A673 (cell line): ENCODE measurements at regions not wholly inside any gene's neighbourhood (a gene's known extent, or its start where the extent isn't known, plus 50 kb on each side); places are given as distances from the start of the nearest gene placed in this dataset.

ENCODE experiments used
- BruUV-seq: library from RNA; stranded (reverse); fragments of 400-500 nt; replicated peaks from 2 replicates; lab custom pipeline; 2021; lab: Mats Ljungman, UMichigan
- CTCF ChIA-PET: fragments of 300-600 bp; sonication (Branson Sonifier 250); formaldehyde crosslinking; loops from one replicate; lab custom pipeline; 2022; ENCODE audit warnings: antibody characterized with exemption; lab: Charles Lee
- POLR2A ChIA-PET: fragments of 300-600 bp; sonication (Branson Sonifier 250); formaldehyde crosslinking; loops from one replicate; lab custom pipeline; 2022; ENCODE audit warnings: antibody characterized with exemption; ENCODE audit not compliant: low non-redundant PET; lab: Charles Lee
- DNase-seq: peaks from one replicate; pipeline ENCODE4 v3.0.0-alpha.2; 2015; ENCODE audit warnings: low spot score
- H3K27ac ChIP-seq: fragments of 200-600 bp; sonication (generic); 2 replicates; pipeline ENCODE4 v1.5.1; 2016; ENCODE audit warnings: mixed run types, low read depth, mild to moderate bottlenecking, mixed read lengths, antibody characterized with exemption, low read length; ENCODE audit not compliant: poor library complexity, severe bottlenecking
- H3K27me3 ChIP-seq: fragments of 200-600 bp; sonication (generic); replicated peaks from 2 replicates; pipeline ENCODE4 v1.6.1; 2017; ENCODE audit warnings: mixed run types, low read depth, mild to moderate bottlenecking, mixed read lengths, antibody characterized with exemption, low read length; ENCODE audit not compliant: insufficient read depth, poor library complexity
- H3K36me3 ChIP-seq: fragments of 200-600 bp; sonication (generic); 2 replicates; pipeline ENCODE4 v1.6.1; 2016; ENCODE audit warnings: mixed run types, mild to moderate bottlenecking, mixed read lengths, antibody characterized with exemption, low read length; ENCODE audit not compliant: insufficient read depth, poor library complexity, severe bottlenecking
- H3K4me1 ChIP-seq: fragments of 200-600 bp; sonication (generic); 2 replicates; pipeline ENCODE4 v1.6.1; 2017; ENCODE audit warnings: mixed run types, mild to moderate bottlenecking, mixed read lengths, antibody characterized with exemption, low read length; ENCODE audit not compliant: insufficient read depth, poor library complexity, severe bottlenecking
- H3K4me3 ChIP-seq: fragments of 200-600 bp; sonication (generic); 2 replicates; pipeline ENCODE4 v1.5.1; 2016; ENCODE audit warnings: low read depth, mixed run types, mild to moderate bottlenecking, mixed read lengths, low read length; ENCODE audit not compliant: poor library complexity, severe bottlenecking
- H3K9me3 ChIP-seq: fragments of 200-600 bp; sonication (generic); 2 replicates; pipeline ENCODE4 v1.6.1; 2016; ENCODE audit warnings: mixed run types, low read depth, mild to moderate bottlenecking, mixed read lengths, antibody characterized with exemption, low read length; ENCODE audit not compliant: poor library complexity, severe bottlenecking
- EZH2 ChIP-seq: fragments of 200-600 bp; sonication (generic); IDR thresholded peaks from 2 replicates; pipeline ENCODE4 v1.6.1; 2017; ENCODE audit warnings: borderline replicate concordance, low read depth, mild to moderate bottlenecking, mixed read lengths, antibody characterized with exemption, low read length; ENCODE audit not compliant: poor library complexity, severe bottlenecking
- intact Hi-C: fragments of 100-400 bp; cut with micrococcal nuclease; formaldehyde crosslinking; loops from one replicate; pipeline ENCODE4 v1.10.0; 2022; ENCODE audit not compliant: unreplicated experiment
- TF ChIP-seq, protein P1 (sequence below): fragments of 300-800, 200-600 bp; sonication (generic); conservative IDR thresholded peaks from 2 replicates; pipeline ENCODE4 v1.5.1; 2017; ENCODE audit warnings: low read depth, mild to moderate bottlenecking, antibody characterized with exemption, low read length, moderate library complexity, mixed read lengths

DNA sequence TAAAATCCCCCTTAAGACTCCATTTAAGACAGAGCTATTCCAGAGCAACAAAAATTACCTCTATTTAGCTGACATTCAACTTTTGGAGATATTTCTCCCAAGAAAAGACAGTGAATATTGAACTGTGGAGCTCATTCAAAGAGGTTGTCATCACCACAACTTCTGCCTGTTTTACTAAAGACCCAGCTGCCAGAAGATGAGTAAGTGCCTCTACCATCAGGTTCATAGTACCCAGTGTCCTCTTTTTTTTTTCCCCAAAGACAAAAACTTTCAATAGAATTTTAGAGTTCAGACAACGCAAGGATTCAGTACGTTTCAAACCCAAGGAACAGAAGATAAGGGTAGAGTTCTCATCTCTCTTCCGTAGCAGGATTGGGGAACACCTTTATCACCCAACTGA, 461.3 kb downstream of the BCAT1 start:
- DNase-seq = no peak
- intact Hi-C loops = no loop called here
- Histone ChIP-seq H3K36me3 (no peaks in the 10 kb centered on the region), H3K4me3 (no peak overlapping the region), H3K4me1 (peaks cover 7% of the 10 kb centered on the region), H3K27me3 (no peaks in the 10 kb centered on the region), H3K27ac (no peak overlapping the region), H3K9me3 (no peaks in the 10 kb centered on the region)
- BruUV-seq = no TSS peak
- POLR2A ChIA-PET = no interaction called here
- CTCF ChIA-PET = no interaction called here
- TF ChIP-seq, protein P1, sequence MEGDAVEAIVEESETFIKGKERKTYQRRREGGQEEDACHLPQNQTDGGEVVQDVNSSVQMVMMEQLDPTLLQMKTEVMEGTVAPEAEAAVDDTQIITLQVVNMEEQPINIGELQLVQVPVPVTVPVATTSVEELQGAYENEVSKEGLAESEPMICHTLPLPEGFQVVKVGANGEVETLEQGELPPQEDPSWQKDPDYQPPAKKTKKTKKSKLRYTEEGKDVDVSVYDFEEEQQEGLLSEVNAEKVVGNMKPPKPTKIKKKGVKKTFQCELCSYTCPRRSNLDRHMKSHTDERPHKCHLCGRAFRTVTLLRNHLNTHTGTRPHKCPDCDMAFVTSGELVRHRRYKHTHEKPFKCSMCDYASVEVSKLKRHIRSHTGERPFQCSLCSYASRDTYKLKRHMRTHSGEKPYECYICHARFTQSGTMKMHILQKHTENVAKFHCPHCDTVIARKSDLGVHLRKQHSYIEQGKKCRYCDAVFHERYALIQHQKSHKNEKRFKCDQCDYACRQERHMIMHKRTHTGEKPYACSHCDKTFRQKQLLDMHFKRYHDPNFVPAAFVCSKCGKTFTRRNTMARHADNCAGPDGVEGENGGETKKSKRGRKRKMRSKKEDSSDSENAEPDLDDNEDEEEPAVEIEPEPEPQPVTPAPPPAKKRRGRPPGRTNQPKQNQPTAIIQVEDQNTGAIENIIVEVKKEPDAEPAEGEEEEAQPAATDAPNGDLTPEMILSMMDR = no peak
- TF ChIP-seq EZH2 = no peak

DNA sequence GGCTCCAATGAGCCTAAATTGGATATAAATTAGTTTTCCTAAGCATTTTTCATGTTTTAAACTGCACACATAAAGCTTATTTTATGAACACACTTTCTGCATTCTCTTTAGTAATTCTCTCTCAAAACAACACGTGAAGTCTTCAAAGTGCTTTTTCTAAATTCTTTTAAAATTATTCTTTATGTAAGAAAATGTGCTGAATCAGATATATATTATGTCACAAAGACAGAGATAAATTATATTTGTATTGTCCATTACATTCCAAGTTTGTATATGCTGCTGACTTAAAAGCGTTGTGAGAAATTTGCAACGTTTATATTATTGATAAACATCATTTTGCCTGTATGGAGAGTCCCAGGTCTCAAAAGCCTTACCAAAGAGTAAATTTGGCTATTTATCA, 465.2 kb downstream of the BCAT1 start:
- intact Hi-C loops = no loop called here
- no peak for DNase-seq
- Histone ChIP-seq H3K4me1 (peaks cover 7% of the 10 kb centered on the region), H3K27me3 (no peaks in the 10 kb centered on the region), H3K36me3 (no peaks in the 10 kb centered on the region), H3K4me3 (no peak overlapping the region), H3K27ac (no peak overlapping the region), H3K9me3 (no peaks in the 10 kb centered on the region)
- POLR2A ChIA-PET = no interaction called here
- TF ChIP-seq, protein P1 = no peak
- no peak for TF ChIP-seq EZH2
- no TSS peak for BruUV-seq
- CTCF ChIA-PET = no interaction called here

DNA sequence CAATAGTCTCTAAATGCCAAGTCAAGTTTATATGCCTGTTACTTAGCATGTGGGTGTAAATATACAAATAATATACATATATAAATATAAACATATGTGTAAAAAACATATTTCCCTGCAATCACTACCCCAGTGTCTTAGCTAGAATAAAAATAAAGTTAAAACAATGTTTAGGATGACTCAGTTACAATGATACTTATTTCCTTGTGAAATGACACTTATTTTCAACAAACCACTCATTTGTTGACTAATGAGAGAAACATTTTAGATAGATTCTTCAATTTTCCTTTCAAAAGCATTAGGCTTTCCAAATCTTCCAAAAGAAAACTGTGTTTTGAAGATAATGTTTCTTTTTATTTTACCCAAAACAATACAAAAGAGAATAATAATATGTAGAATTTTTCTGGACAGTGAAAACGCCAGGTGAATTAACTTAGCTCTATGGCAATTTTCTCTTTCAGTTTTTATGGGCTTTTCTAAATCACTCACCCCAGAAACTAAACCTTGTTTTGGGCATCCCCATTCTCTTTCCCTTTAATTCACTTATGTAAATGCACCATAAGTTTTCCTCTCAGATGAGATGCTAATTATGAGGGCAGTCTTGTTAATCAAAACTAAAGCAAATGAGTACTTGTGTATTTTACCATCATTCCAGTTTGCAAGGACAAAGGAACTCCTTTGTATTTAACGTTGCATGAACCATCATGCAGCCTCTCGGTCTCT, 465.9 kb downstream of the BCAT1 start:
- Histone ChIP-seq H3K4me3 (no peak overlapping the region), H3K27ac (no peak overlapping the region), H3K4me1 (peaks cover 7% of the 10 kb centered on the region), H3K36me3 (no peaks in the 10 kb centered on the region), H3K27me3 (no peaks in the 10 kb centered on the region), H3K9me3 (no peaks in the 10 kb centered on the region)
- TF ChIP-seq EZH2 = no peak
- TF ChIP-seq, protein P1 = no peak
- no TSS peak for BruUV-seq
- intact Hi-C loops = no loop called here
- POLR2A ChIA-PET = no interaction called here
- CTCF ChIA-PET = no interaction called here
- no peak for DNase-seq
